OCI-LY7 (cell line): ENCODE measurements at regions not wholly inside any gene's neighbourhood (a gene's known extent, or its start where the extent isn't known, plus 50 kb on each side); places are given as distances from the start of the nearest gene placed in this dataset.

ENCODE experiments used
- BruUV-seq: library from RNA; stranded (reverse); fragments of 400-500 nt; replicated peaks from 2 replicates; lab custom pipeline; 2021; lab: Mats Ljungman, UMichigan
- CTCF ChIA-PET: fragments of 300-600 bp; sonication (Branson Sonifier 250); formaldehyde crosslinking; loops from one replicate; lab custom pipeline; 2022; ENCODE audit warnings: antibody characterized with exemption; ENCODE audit not compliant: unreplicated experiment; lab: Charles Lee
- POLR2A ChIA-PET: fragments of 300-600 bp; sonication (Branson Sonifier 250); formaldehyde crosslinking; loops from one replicate; lab custom pipeline; 2022; ENCODE audit warnings: antibody characterized with exemption; lab: Charles Lee
- DNase-seq: peaks from one replicate; pipeline ENCODE4 v3.0.0-alpha.2; 2015; ENCODE audit warnings: low spot score
- H2AFZ ChIP-seq: fragments of 200-600 bp; sonication (generic), shearing (Covaris generic); 2 replicates; pipeline ENCODE4 v1.6.1; 2014; ENCODE audit warnings: mild to moderate bottlenecking, antibody characterized with exemption, low read length, moderate library complexity
- H3K27ac ChIP-seq: fragments of 200-600 bp; sonication (generic); 2 replicates; pipeline ENCODE4 v1.5.1; 2014; ENCODE audit warnings: mixed run types, low read depth, mild to moderate bottlenecking, moderate library complexity, low read length, inconsistent platforms; ENCODE audit not compliant: poor library complexity, severe bottlenecking
- H3K36me3 ChIP-seq: fragments of 200-600 bp; sonication (generic); 2 replicates; pipeline ENCODE4 v1.6.1; 2014; ENCODE audit warnings: mild to moderate bottlenecking, antibody characterized with exemption, low read length, moderate library complexity, mixed read lengths; ENCODE audit not compliant: insufficient read depth
- H3K4me1 ChIP-seq: fragments of 200-600 bp; sonication (generic); 2 replicates; pipeline ENCODE4 v1.5.1; 2014; ENCODE audit warnings: mild to moderate bottlenecking, low read length; ENCODE audit not compliant: insufficient read depth, poor library complexity, severe bottlenecking
- H3K4me2 ChIP-seq: fragments of 200-600 bp; sonication (generic); 2 replicates; pipeline ENCODE4 v1.6.1; 2014; ENCODE audit warnings: mild to moderate bottlenecking, low read length
- H3K4me3 ChIP-seq: fragments of 200-600 bp; sonication (generic); 2 replicates; pipeline ENCODE4 v1.5.1; 2014; ENCODE audit warnings: mild to moderate bottlenecking, low read depth, low read length; ENCODE audit not compliant: poor library complexity, severe bottlenecking
- H3K79me2 ChIP-seq: fragments of 200-600 bp; sonication (generic); 2 replicates; pipeline ENCODE4 v1.6.1; 2016; ENCODE audit warnings: low read depth, mild to moderate bottlenecking, low read length, moderate library complexity, mixed read lengths; ENCODE audit not compliant: insufficient read depth
- H3K9me2 ChIP-seq: fragments of 200-600 bp; sonication (generic); 2 replicates; pipeline ENCODE4 v1.6.1; 2016; ENCODE audit warnings: mild to moderate bottlenecking, low read length, mixed read lengths; ENCODE audit not compliant: insufficient read depth
- H3K9me3 ChIP-seq: fragments of 200-600 bp; sonication (generic); 2 replicates; pipeline ENCODE4 v1.6.1; 2014; ENCODE audit warnings: mild to moderate bottlenecking, mixed run types, low read length, mixed read lengths
- H4K20me1 ChIP-seq: fragments of 200-600 bp; sonication (generic); 2 replicates; pipeline ENCODE4 v1.6.1; 2014; ENCODE audit warnings: mild to moderate bottlenecking, antibody characterized with exemption, low read length, moderate library complexity, mixed read lengths; ENCODE audit not compliant: insufficient read depth
- CTCF ChIP-seq: fragments of 200-600 bp; sonication (generic); conservative IDR thresholded peaks from 2 replicates; pipeline ENCODE4 v1.5.1; 2014; ENCODE audit warnings: mild to moderate bottlenecking, antibody characterized with exemption, low read length, moderate library complexity, mixed read lengths
- EZH2phosphoT487 ChIP-seq: fragments of 200-600 bp; sonication (generic); IDR thresholded peaks from 2 replicates; pipeline ENCODE4 v1.6.1; 2018; ENCODE audit warnings: low read depth, borderline replicate concordance, mild to moderate bottlenecking, mixed run types, antibody characterized with exemption, low read length, moderate library complexity, mixed read lengths
- intact Hi-C: fragments of 100-400 bp; cut with micrococcal nuclease; formaldehyde crosslinking; loops from one replicate; pipeline ENCODE4 v1.10.0; 2022; ENCODE audit not compliant: unreplicated experiment

DNA sequence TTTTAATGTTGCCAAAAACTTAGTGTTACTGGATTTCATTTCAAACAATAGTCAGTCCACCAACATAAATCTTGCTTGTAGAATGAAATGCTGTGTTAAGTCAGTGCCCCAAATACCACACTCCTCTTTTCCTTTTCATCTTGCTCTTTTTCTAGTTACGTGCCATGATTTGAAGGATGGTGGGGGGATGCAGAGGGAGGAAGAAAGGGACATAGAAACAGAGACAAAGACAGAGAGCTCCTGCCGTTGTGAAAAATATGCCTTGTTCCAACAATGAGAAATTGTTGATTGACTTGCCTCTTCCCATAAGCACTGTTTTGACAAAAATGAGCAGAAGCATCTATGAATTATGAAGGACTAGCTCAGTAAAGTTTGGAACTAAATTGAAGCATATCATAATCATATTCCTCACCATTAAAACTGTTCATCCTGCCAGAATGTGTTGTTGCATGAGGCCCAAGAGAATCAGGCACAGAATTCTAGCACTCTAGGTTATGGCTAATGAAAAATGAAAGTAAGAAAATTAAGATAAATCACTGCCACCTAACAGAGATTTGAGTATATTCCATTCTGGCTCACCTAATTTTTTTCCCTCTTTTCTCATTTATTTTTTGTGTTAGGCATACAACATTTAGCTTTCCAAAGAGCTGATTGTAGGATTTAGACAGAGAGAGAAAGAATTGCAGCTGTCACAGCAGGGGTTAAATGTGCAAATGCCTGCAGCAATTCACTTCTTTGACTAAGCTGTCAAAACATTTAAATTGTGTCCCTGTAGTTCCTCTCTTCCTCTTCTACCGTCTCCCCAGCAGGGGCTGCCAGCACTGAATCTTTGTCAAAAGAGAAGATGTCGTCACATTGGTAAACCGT is 111.6 kb upstream of the PTPN13 start:
- intact Hi-C loops, result no loop called here
- ChIA-PET POLR2A (interaction anchor here (0.5 to 1.1 kb wide), 3 partner anchors 16 to 1195 kb away, joined by 3 read pairs; no protein-coding TSS in a partner anchor), CTCF (no interaction called here)
- Histone ChIP-seq H3K36me3 (no peaks in the 10 kb centered on the region), H3K4me3 (no peak overlapping the region), H3K27ac (no peak overlapping the region), H3K4me2 (no peak overlapping the region), H3K79me2 (no peaks in the 10 kb centered on the region), H4K20me1 (no peaks in the 10 kb centered on the region), H3K9me2 (no peaks in the 10 kb centered on the region), H3K9me3 (no peaks in the 10 kb centered on the region), H2AFZ (no peak overlapping the region), H3K4me1 (no peaks in the 10 kb centered on the region)
- BruUV-seq, result no TSS peak
- no peak for DNase-seq
- TF ChIP-seq CTCF, result no peak
- no peak for TF ChIP-seq EZH2phosphoT487

- Histone ChIP-seq H3K4me1 (no peaks in the 10 kb centered on the region), H3K4me3 (no peak overlapping the region), H3K27ac (no peak overlapping the region), H3K9me2 (no peaks in the 10 kb centered on the region), H2AFZ (no peak overlapping the region), H3K4me2 (no peak overlapping the region), H3K36me3 (no peaks in the 10 kb centered on the region), H4K20me1 (no peaks in the 10 kb centered on the region), H3K9me3 (no peaks in the 10 kb centered on the region), H3K79me2 (no peaks in the 10 kb centered on the region)
- BruUV-seq, result no TSS peak
- ChIA-PET POLR2A (no interaction called here), CTCF (no interaction called here)
- no peak for TF ChIP-seq EZH2phosphoT487
- no peak for TF ChIP-seq CTCF
- intact Hi-C loops, result no loop called here
- no peak for DNase-seq
These were observed 111.0 kb upstream of the PTPN13 start for GRCh38 chr4:86483173-86483490.

- Histone ChIP-seq H3K36me3 (no peaks in the 10 kb centered on the region), H3K9me2 (no peaks in the 10 kb centered on the region), H2AFZ (no peak overlapping the region), H3K79me2 (no peaks in the 10 kb centered on the region), H4K20me1 (no peaks in the 10 kb centered on the region), H3K27ac (no peak overlapping the region), H3K4me3 (no peak overlapping the region), H3K4me2 (no peak overlapping the region), H3K4me1 (no peaks in the 10 kb centered on the region), H3K9me3 (no peaks in the 10 kb centered on the region)
- CTCF ChIA-PET, result no interaction called here
- DNase-seq, result no peak
- POLR2A ChIA-PET, result interaction anchor here (1.1 kb wide), 1 partner anchor 10 kb away, joined by 3 read pairs; no protein-coding TSS in a partner anchor
- intact Hi-C loops, result no loop called here
- BruUV-seq, result no TSS peak
- TF ChIP-seq CTCF (no peak), EZH2phosphoT487 (no peak)
These were observed 110.3 kb upstream of the PTPN13 start for GRCh38 chr4:86483773-86484172.
